Adipocyte (in vitro differentiated cells): ENCODE measurements at regions not wholly inside any gene's neighbourhood (a gene's known extent, or its start where the extent isn't known, plus 50 kb on each side); places are given as distances from the start of the nearest gene placed in this dataset.
"Not testable (repeated sequence)": the region's sequence is repeated elsewhere in the genome, so short reads cannot be mapped to it uniquely, and the experiment has no call there.

Experiments
- DNase-seq: peaks from one replicate; pipeline ENCODE4 v3.0.0-alpha.2; 2015; ENCODE audit warnings: low read depth
- H3K27me3 ChIP-seq: replicated peaks from 2 replicates; pipeline ENCODE4 v1.7.0; 2013; ENCODE audit warnings: mild to moderate bottlenecking, low read length, moderate library complexity; ENCODE audit not compliant: control insufficient read depth, insufficient read depth
- H3K36me3 ChIP-seq: 2 replicates; pipeline ENCODE4 v1.7.0; 2013; ENCODE audit warnings: low read length, mild to moderate bottlenecking, moderate library complexity; ENCODE audit not compliant: control insufficient read depth, insufficient read depth, severe bottlenecking
- H3K4me1 ChIP-seq: 2 replicates; pipeline ENCODE4 v1.7.0; 2013; ENCODE audit warnings: mild to moderate bottlenecking, low read length, moderate library complexity; ENCODE audit not compliant: control insufficient read depth, insufficient read depth
- H3K4me3 ChIP-seq: 2 replicates; pipeline ENCODE4 v1.7.0; 2013; ENCODE audit warnings: mild to moderate bottlenecking, low read length, moderate library complexity
- H3K9ac ChIP-seq: 2 replicates; pipeline ENCODE4 v1.7.0; 2013; ENCODE audit warnings: mild to moderate bottlenecking, low read length, moderate library complexity
- H3K9me3 ChIP-seq: 2 replicates; pipeline ENCODE4 v1.7.0; 2013; ENCODE audit warnings: mild to moderate bottlenecking, low read length, moderate library complexity; ENCODE audit not compliant: control insufficient read depth

- DNase-seq: no peak
- Histone ChIP-seq H3K9me3 (peaks cover 3% of the 10 kb centered on the region), H3K36me3 (no peaks in the 10 kb centered on the region)
These were observed 404.4 kb downstream of the SOCS6 start for GRCh38 chr18:70693246-70693645.

GRCh38 chr18:70689765-70690164 lies 400.9 kb downstream of the SOCS6 start:
- not testable (repeated sequence) for H3K27me3 ChIP-seq, H3K9me3 ChIP-seq, H3K36me3 ChIP-seq, H3K4me1 ChIP-seq, H3K4me3 ChIP-seq, H3K9ac ChIP-seq, DNase-seq

More at GRCh38 chr18:70693246-70693645, 404.4 kb downstream of the SOCS6 start:
- Histone ChIP-seq H3K4me3 (no peak overlapping the region), H3K4me1 (no peaks in the 10 kb centered on the region), H3K27me3 (no peaks in the 10 kb centered on the region), H3K9ac (no peak overlapping the region)

GRCh38 chr18:70688286-70688685 lies 399.4 kb downstream of the SOCS6 start:
- Histone ChIP-seq H3K9ac (no peak overlapping the region), H3K4me1 (no peaks in the 10 kb centered on the region)

GRCh38 chr18:70684821-70685220 lies 396.0 kb downstream of the SOCS6 start:
- DNase-seq: no peak
- no peak overlapping the region for H3K9ac ChIP-seq
- H3K36me3 ChIP-seq: no peaks in the 10 kb centered on the region
- no peaks in the 10 kb centered on the region for H3K27me3 ChIP-seq
- no peak overlapping the region for H3K4me3 ChIP-seq
- no peaks in the 10 kb centered on the region for H3K9me3 ChIP-seq
- no peaks in the 10 kb centered on the region for H3K4me1 ChIP-seq

More at GRCh38 chr18:70688286-70688685, 399.4 kb downstream of the SOCS6 start:
- Histone ChIP-seq H3K27me3 (no peaks in the 10 kb centered on the region), H3K36me3 (no peaks in the 10 kb centered on the region), H3K4me3 (no peak overlapping the region), H3K9me3 (no peaks in the 10 kb centered on the region)
- DNase-seq: no peak

GRCh38 chr18:70683263-70683662 lies 394.4 kb downstream of the SOCS6 start:
- no peak for DNase-seq
- Histone ChIP-seq H3K36me3 (no peaks in the 10 kb centered on the region), H3K9ac (no peak overlapping the region), H3K4me3 (no peak overlapping the region), H3K9me3 (no peaks in the 10 kb centered on the region), H3K4me1 (no peaks in the 10 kb centered on the region), H3K27me3 (no peaks in the 10 kb centered on the region)

GRCh38 chr18:70674896-70675295 lies 386.1 kb downstream of the SOCS6 start:
- H3K4me3 ChIP-seq: no peak overlapping the region
- H3K36me3 ChIP-seq: no peaks in the 10 kb centered on the region
- no peaks in the 10 kb centered on the region for H3K27me3 ChIP-seq
- no peaks in the 10 kb centered on the region for H3K4me1 ChIP-seq
- H3K9ac ChIP-seq: no peak overlapping the region
- no peak for DNase-seq
- H3K9me3 ChIP-seq: no peaks in the 10 kb centered on the region

GRCh38 chr18:70673831-70674230 lies 385.0 kb downstream of the SOCS6 start:
- Histone ChIP-seq H3K4me3 (no peak overlapping the region), H3K27me3 (no peaks in the 10 kb centered on the region), H3K36me3 (no peaks in the 10 kb centered on the region), H3K9ac (no peak overlapping the region), H3K9me3 (no peaks in the 10 kb centered on the region), H3K4me1 (no peaks in the 10 kb centered on the region)
- no peak for DNase-seq

GRCh38 chr18:70672581-70672980 lies 383.7 kb downstream of the SOCS6 start:
- Histone ChIP-seq H3K9ac (no peak overlapping the region), H3K4me1 (no peaks in the 10 kb centered on the region), H3K36me3 (no peaks in the 10 kb centered on the region), H3K4me3 (no peak overlapping the region), H3K27me3 (no peaks in the 10 kb centered on the region), H3K9me3 (no peaks in the 10 kb centered on the region)
- no peak for DNase-seq

- no peaks in the 10 kb centered on the region for H3K36me3 ChIP-seq
- H3K4me3 ChIP-seq: no peak overlapping the region
- no peaks in the 10 kb centered on the region for H3K9me3 ChIP-seq
- no peaks in the 10 kb centered on the region for H3K27me3 ChIP-seq
- H3K9ac ChIP-seq: no peak overlapping the region
- H3K4me1 ChIP-seq: no peaks in the 10 kb centered on the region
- no peak for DNase-seq
These were observed 383.2 kb downstream of the SOCS6 start for GRCh38 chr18:70671889-70672565.

GRCh38 chr18:70666936-70667335 lies 378.1 kb downstream of the SOCS6 start:
- no peaks in the 10 kb centered on the region for H3K36me3 ChIP-seq
- no peak for DNase-seq
- no peaks in the 10 kb centered on the region for H3K27me3 ChIP-seq
- H3K4me1 ChIP-seq: no peaks in the 10 kb centered on the region
- H3K4me3 ChIP-seq: no peak overlapping the region
- no peak overlapping the region for H3K9ac ChIP-seq
- H3K9me3 ChIP-seq: peaks cover 4% of the 10 kb centered on the region

- no peaks in the 10 kb centered on the region for H3K27me3 ChIP-seq
- H3K9ac ChIP-seq: no peak overlapping the region
- no peaks in the 10 kb centered on the region for H3K4me1 ChIP-seq
- no peaks in the 10 kb centered on the region for H3K36me3 ChIP-seq
- DNase-seq: no peak
- no peak overlapping the region for H3K4me3 ChIP-seq
- H3K9me3 ChIP-seq: peaks cover 4% of the 10 kb centered on the region
These were observed 374.3 kb downstream of the SOCS6 start for GRCh38 chr18:70663141-70663540.

- Histone ChIP-seq H3K27me3 (no peaks in the 10 kb centered on the region), H3K4me1 (no peaks in the 10 kb centered on the region), H3K9me3 (peaks cover 4% of the 10 kb centered on the region), H3K9ac (no peak overlapping the region), H3K4me3 (no peak overlapping the region), H3K36me3 (no peaks in the 10 kb centered on the region)
- DNase-seq: no peak
These were observed 373.7 kb downstream of the SOCS6 start for GRCh38 chr18:70662588-70662987.
